ENCODE measurements at regions not wholly inside any gene's neighbourhood (a gene's known extent, or its start where the extent isn't known, plus 50 kb on each side); places are given as distances from the start of the nearest gene placed in this dataset.

DNA sequence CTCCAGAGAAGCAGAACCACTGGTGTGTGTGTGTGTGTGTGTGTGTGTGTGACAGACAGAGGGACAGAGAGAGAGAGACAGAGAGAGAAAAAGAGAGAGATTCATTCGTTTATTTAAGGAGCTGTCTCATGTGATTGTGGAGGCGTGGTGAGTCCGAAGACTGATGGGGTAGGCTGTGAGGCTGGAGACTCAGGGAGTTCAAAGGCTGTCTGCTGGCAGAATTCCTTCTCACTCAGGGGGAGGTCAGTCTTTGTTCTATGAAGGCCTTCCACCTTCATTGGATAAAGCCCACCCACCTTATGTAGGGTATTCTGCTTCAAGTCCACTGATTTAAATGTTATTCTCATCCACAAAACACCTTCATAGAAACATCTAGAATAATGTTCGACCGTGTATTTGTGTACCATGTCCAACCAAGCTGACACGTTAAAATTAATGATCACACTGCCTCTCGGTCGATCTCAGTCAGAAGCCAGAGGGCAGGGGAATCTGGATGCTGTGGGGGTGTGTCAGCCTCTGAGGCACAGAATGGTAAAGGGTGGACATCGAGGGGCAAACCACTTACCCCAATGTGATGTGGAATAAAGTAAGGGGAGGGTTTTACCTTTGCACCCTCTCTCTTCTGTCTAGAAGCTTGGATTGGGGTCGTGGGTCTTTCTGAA lies 275.6 kb downstream of the SLC4A3 start:
- no peak for DNase-seq (ENCODE audit: low read depth)

DNA sequence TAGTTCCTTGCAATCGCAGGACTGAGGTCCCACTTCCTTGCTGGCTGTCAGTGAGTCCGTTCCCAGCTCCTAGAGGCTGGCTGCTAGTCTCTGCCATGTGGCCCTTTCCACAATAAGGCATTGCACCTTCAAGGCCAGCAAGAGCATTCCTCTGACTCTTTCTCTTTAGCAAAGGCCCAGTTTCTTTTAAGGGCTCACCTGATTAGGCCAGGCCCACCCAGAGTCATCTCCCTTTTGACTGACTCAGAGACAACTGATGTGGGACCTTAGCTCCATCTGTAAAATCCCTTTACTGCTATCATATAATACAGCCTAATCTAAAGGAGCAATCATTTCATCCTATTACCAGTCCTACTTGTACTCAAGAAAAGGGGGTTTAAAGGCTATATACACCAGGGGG lies 278.2 kb downstream of the SLC4A3 start:
- no peak for DNase-seq (ENCODE audit: low read depth)

DNA sequence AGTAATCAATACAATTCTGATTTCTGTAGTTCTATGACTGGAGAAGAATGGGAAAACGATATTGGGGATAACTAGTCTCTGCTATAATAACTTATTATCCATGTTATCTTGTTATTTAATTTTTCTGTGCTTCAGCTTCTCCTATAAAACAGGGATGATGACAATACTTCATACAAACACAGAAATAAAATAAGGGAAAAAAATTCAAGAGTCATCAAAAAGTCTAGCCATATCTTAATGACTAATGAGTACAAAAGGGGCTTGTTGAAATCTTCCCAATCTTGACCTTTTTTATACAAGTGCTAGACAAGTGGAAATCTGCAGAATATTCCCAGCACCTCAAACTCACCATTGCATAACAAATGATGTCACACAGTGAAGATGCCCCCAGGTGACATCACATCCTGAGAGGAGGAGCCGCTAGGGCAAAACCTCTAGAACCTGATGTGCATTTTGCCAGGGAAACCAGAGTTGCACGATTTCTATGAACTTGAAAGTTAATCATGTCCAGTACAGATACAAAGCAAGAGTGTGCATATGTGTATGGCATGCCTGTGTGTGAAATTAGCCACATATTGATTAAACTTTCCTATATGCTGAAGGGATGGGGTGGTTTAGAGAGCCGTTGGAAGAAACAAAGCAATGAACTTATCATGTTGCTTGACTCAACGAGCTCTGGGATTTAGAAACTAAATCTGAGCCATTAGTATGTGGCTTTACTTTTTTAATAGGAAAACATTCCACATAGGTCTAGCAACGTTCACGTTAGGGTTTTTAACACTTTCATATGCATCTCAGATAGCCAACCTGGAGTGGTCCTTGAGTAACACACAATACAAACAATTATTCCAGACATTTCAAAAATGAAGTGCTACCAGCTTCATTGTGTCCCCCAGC lies 278.9 kb downstream of the SLC4A3 start:
- no peak for DNase-seq (ENCODE audit: low read depth)

DNA sequence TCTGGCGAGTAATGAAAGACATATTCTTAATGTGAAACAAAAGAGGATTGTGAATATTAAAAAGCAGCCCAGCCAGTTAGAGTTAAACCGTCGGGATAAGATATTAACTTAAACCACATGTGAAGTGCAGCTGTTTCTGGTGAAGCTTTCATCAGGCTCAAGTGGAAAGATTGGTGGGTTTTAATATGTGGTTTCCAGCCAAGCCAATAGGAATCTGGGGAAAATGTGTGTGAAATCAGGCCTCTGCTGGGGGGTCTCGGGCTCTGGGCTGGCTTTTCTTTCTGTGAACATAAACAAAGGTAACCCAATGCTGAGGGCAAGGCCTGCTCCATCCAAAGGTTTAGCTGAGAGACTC lies 279.6 kb downstream of the SLC4A3 start:
- DNase-seq (ENCODE audit: low read depth): no peak

DNA sequence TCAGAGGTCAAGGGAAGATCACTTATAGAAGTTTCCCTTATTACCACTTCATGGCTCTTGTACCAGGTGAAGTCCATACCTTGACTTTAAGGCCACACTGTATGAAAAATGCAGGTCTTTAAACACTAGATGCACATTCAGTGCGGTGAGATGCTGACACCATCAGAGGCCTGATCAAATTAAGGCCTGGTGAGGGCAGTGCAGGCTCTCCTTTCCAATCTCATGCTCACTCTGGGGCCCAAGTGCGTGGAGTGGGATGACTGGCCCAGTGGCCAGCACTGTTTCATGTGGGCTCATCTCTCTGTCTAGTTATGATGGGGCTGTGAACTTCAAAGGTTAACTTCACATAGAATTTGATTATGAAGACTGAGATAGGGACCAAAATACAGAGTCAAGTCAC lies 281.1 kb downstream of the SLC4A3 start:
- DNase-seq (ENCODE audit: low read depth): no peak

DNA sequence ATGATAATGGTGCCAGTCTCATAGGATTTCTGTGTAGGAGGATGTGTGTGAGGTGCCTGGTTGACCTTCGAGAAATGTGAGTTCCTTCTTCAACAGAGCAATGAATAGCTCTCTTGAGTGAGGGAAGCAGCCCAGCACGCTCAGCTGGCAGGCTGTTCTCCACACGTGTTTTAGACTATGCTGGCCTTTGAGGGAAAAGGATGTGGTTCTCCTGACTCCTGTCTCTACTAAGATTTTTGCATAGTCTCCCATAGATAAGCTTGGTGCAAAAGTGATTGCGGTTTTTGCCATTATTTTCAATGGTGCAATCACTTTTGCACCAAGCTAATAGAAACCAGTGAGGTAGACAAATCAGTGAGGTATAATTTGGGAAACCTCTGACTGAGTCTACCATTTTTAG lies 284.1 kb downstream of the SLC4A3 start:
- no peak for DNase-seq (ENCODE audit: low read depth)

DNA sequence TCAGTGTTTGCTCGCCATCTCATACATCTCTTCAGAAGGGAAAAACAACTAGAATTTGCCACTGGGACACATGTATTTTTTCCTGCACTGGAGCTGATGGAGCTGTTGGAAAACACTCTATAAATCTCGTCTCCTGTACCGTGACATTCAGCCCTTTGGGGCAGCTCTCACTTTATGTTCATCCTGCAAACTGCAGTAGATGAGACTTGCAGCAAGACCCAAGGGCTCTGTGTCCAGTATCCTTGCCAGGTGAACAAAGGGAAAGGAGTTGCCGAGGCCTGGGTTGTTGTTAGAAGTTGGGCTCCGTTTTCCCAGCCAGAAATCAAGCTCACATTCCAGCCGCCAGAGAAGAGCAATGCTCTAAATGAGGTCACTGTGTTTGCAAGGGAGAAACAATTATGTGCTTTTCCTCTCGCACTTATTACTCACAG lies 285.1 kb downstream of the SLC4A3 start:
- no peak for DNase-seq (ENCODE audit: low read depth)

DNA sequence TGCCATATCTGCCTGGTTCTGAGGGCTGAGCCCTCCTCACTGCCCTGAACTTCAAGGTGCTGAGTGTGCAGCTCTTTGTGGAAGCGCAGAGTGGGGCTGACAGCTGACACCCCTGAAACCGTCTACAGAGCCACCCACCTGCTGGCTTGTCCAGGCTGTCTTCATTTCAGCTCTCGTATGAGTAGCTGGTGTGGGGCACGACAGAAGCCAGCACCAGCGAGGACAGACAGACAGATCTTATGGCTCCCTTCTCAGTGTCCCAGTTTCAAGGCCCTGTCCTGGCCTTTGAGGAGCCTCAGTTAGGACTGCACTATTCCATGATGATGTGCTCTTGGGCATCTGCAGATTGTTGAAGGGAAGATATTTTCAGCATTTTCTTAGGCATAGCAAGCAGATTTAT lies 287.1 kb downstream of the SLC4A3 start:
- DNase-seq (ENCODE audit: low read depth): no peak

DNA sequence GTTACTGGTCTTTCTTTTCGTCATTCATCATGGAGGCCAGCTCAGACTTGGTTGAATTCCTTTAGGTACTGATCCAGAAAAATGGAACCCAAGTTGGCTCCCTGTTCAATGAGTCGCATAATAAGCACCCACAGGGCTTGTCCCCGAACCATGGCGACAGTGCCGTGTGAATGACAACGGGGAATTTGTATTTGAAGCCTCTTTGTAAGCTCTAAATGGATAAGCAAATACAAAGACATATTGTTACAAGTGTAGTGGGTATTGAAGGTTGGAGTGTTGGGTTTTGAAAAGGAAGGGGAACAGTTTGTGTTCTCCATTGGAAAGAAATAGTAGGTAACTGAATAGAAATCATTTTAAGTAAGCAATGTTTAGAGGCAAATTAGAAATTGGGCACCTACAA lies 288.9 kb downstream of the SLC4A3 start:
- no peak for DNase-seq (ENCODE audit: low read depth)

DNA sequence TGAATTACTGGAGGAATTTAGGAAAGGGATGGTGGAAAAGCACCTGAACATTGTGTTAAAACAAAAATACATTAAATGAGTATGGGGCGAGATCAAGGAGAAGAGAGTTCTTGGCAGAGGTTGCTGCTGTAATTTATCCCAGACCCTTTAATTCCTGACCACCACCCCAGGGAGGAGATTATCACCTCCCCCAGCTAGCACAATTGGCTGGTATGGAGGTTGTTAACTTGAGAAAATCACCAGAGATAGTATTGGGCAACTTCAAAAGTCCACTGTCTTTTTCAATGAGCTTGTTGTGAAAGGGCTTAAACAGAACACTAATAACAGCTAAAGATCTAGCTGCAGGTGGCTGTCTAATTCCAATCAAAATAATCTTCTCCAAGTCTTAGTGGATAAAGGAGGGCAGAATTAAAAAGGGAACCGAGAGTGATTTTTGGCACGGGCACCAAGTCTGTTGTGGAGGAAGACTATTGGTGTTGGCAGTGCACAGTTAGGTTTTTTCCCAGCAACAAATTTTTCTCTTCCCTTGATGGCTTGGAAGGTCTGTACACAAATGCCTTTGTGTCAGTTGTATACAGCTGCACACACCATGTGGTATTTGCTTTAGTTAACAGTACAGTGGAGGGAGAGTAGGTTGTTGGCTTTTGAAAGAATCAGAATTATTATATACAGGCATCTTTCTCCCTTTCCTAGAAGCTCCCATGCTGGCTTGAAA lies 289.5 kb downstream of the SLC4A3 start:
- DNase-seq (ENCODE audit: low read depth): no peak

DNA sequence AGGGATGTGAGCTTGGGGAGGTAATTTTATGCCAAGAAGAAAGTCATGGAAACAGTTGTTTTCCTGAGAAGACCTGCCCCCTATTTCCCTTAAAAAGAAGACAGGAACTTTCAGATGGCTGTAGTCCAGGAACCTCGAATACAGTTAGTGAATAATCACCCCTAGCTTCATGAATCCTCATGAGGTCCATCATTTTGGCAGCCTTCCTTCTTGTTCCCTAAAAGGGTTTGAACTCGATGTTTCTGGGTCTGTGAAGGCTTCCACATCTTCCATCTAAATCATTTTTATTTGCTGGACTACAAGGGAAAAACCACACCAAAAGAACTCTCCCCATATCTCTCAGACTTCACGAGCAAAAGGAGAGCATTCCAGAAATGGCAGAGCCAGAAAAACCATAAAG lies 290.8 kb downstream of the SLC4A3 start:
- no peak for DNase-seq (ENCODE audit: low read depth)

DNA sequence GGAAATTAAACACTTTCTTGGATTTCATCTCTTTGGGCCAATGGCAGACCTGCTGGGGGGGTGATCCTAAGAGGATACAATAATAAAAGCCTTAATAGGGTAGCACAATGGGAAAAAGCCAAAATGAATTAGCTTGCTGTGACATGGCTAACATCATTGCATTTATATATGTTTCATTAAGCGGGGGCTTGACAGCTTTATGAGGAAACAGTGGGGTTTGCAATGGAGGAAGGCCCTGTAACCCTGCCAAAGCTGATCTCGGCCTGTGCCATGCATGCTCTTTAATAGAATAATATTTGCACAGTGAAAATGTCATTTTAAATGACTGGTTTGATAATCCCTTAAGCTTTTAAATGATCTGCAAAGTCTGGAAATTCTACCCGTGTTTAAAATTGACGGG lies 291.5 kb downstream of the SLC4A3 start:
- no peak for DNase-seq (ENCODE audit: low read depth)

DNA sequence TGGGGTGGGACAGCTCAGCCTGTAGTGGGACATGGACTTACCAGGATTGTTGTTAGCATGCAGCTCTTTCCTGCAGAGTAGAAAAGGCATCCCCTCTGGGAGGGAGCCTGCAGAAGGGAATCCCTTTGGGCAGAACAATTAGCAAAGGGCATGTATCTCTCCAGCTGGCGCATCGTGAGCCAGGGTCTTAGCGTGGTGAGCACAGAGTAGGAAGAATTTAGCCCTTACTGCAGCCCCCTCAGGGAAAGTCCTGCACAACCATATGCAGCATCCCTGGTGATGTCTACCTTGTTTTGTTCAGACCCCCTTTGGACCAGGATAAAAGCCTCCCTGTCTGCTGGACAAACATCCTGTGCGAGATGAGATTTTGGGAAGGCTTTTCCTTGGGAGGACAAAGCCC lies 292.1 kb downstream of the SLC4A3 start:
- no peak for DNase-seq (ENCODE audit: low read depth)

DNA sequence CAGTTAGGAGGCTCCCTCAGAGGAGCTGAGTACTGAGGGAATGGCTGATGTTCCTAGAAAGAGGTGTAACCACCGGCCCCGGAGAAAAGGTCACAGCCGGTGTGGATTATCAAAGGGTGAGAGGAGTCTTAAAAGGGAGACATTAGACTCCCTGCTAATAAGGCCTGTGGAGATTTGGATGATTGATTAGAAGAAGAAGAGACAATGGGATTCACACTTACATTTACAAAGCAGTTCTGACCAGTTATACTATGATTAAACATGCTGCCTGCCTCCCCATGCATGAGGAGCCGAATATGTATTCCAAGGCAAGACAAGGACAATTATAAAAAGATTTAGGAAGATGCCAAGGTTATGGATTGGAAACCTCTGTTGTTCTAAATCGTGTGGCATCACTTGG lies 302.4 kb downstream of the SLC4A3 start:
- DNase-seq (ENCODE audit: low read depth): no peak

DNA sequence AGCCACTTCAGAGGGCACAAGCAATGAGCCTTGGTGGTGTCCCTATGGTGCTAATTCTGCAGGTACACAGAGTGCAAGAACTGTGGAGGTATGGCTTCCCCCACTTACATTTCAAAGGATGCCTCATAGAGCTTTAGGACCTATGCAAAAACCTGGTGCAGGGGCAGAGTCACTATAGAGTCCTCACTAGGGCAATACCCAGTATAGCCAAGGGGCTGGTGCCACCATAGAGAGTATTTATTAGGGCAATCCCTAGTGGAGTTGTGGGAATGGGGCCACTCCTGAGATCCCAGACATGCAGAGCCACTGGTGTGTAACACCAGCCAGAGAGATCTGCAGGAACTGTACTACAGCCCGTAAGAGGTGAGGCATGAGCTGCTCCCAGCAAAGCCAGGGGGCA lies 312.2 kb downstream of the SLC4A3 start:
- no peak for DNase-seq (ENCODE audit: low read depth)

DNA sequence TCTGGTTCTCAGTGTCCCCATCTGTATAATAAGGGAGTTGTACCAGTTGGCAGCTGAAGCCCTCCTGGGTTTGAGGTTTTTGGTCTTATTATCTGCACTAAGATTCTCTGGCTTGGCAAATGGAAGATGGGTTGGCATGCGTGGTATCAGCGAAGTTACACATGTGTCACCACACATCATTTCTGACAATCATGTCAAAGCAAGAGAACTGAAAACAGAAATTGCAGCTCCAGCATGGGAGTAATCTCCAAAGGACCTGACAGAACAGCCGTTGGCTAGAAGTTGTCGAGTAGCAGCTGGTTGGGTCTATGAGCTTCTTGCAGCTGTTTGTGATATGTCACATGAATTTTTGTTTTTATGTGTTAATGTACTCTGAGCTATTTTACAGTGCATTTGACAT lies 317.4 kb downstream of the SLC4A3 start:
- DNase-seq (ENCODE audit: low read depth): no peak

DNA sequence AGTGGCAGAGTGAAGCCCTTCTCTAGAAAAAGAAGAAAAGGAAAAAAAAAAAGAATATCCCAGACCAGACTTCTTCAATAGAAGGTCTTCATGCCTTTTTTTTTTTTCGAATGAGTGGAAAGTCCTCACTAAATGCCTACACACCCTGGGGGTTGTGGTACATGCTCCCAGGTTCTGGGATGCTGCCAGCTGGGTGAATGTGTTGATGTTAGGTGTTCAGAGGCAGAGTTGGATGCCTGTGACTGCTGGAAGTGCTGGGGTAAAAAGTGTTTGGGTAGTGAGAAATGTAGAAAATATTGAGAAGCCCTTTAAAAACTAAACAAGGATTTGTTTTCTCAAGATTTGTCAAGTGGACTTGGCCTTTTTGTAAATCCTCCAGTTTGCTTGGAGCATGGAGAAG lies 318.6 kb downstream of the SLC4A3 start:
- no peak for DNase-seq (ENCODE audit: low read depth)

DNA sequence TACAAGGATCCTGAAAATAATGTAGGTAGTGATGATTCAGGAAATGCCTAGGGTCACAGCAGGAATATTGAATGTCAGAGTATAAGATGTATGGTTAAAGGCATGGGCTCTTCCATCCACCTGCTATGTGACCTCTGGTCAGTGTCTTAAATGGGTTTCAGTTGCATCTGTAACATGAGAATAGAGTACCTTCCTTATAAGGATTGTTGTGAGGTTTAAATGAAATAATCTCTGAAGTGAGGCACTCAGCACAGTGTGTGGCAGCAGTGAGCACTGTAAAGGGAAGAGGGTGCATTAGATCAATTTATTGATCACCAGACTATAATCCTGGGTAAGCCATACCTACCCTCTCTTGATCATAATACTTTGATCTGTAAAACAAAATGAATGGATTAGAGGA lies 319.1 kb downstream of the SLC4A3 start:
- DNase-seq (ENCODE audit: low read depth): no peak

DNA sequence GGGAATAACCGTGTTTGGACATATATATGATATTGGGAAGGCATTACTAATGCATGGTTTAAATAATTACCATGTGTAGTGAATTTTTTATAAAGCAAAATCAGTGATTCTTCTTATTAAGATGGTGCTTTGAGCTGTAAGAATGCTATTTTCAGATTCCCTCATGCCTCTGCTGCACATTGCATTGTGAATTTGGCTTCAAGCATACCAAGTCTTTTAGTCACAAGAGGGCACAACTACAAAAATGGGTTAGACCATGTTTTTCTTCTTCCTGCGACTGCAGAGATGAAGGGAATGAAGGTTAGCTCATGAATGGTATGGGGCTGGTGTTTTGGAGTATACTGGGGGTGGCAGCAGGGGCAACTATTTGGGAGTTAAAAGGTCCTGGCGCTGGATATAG lies 320.1 kb downstream of the SLC4A3 start:
- no peak for DNase-seq (ENCODE audit: low read depth)

DNA sequence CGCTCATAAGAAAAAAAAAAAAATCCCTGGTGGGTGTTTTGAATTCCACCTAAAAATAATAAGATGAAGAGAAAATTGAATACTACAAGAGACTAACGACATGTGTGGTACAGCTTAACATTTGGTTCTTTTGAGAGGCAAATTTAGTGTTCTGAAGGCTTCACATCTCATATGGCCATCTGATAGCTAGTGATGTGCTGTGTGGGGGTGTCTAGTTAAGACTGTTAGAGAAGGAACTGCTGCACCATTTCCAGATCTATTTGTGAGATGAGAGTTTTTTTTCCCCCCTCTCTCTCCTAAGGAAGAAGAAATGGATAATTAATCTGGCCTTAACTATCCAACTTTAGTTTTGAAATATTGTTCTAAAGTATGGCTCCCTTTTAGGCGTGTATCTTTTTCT lies 321.6 kb downstream of the SLC4A3 start:
- DNase-seq (ENCODE audit: low read depth): no peak

DNA sequence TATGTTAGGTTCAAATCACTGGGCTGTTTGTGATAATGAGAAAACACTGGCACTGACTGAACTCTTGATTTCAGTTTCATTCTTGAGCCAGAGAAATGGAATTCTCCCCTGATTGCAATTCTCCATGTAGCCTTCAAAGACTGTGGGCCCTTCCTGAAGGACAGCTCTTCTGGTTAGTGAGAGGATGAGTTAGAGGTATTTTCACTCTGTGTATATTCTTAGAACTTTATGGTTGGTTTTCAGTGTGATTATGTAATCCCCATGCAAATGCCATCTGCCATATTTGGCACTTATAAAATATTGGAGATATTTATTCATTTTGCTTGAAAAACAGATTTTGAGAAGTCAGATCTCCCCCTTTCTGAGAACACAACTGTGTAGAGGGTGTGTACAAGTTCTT lies 323.7 kb downstream of the SLC4A3 start:
- no peak for DNase-seq (ENCODE audit: low read depth)

DNA sequence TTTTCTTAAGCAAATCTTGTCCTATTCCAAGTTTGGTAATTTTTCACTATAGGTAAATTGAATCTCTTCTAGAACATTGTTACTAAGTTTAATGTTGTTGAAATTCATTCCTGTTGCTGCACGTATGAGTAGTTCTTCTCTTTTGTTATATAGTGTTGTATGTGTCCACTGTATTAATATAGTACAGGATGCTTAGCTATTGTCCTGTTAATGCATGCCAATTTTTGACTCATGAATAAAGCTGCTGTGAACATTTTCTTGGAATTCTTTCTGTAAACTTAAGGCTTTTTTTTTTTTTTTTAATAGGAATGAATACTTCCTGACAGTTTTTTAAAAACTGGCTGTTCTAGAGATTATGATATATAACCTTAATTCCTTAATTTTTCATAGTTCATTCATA lies 326.9 kb downstream of the SLC4A3 start:
- no peak for DNase-seq (ENCODE audit: low read depth)

DNA sequence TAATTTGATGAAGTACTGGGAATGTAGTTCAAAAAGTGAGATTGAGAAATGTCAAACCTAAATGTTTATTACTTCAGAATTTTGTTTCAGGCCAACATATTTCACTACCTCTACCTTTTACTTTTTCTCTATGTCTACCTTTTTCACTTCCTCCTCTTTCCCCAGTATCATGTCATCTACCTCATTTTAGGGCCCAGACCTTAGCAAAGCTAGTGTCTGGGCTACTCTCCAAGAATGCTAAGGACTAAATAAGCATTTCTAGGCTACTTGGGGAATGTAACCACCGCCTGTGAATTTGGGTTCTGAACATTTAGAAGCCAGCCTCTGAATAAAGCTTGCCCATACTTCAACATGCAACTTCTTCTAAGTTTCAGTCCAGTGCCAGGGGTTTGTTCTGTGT lies 330.4 kb downstream of the SLC4A3 start:
- no peak for DNase-seq (ENCODE audit: low read depth)
